ENCODE measurements at regions not wholly inside any gene's neighbourhood (a gene's known extent, or its start where the extent isn't known, plus 50 kb on each side); places are given as distances from the start of the nearest gene placed in this dataset.
"Not testable (repeated sequence)": the region's sequence is repeated elsewhere in the genome, so short reads cannot be mapped to it uniquely, and the experiment has no call there.

- H3K36me3 Mint-ChIP-seq (ENCODE audit: low read depth); H3K27me3 Mint-ChIP-seq; POLR2A ChIA-PET; H3K27ac Mint-ChIP-seq; H3K4me1 Mint-ChIP-seq; H3K9me3 Mint-ChIP-seq (ENCODE audit: low read depth); intact Hi-C loops (cut with DNase I, micrococcal nuclease): not testable (repeated sequence)
- peak overlapping the region; percentile 57 for H3K4me3 Mint-ChIP-seq
- ATAC-seq: peak; percentile 88
- CTCF ChIA-PET: interaction anchor here (0.6 to 0.7 kb wide), 2 partner anchors 9 to 142 kb away, joined by 3 read pairs; no protein-coding TSS in a partner anchor
- DNase-seq: peak; percentile 27
Measured at GRCh38 chr20:29445050-29445907, 1812.2 kb upstream of the DEFB115 start.

GRCh38 chr20:29447517-29448484 lies 1809.7 kb upstream of the DEFB115 start:
- intact Hi-C loops (cut with DNase I, micrococcal nuclease): loop anchor here in 1 of 2 experiments (2.0 kb wide), 1 partner anchor 91 kb away; no protein-coding TSS in a partner anchor
- ATAC-seq; H3K4me1 Mint-ChIP-seq; CTCF ChIA-PET; H3K9me3 Mint-ChIP-seq (ENCODE audit: low read depth); H3K27ac Mint-ChIP-seq; POLR2A ChIA-PET; H3K36me3 Mint-ChIP-seq (ENCODE audit: low read depth); H3K4me3 Mint-ChIP-seq; DNase-seq; H3K27me3 Mint-ChIP-seq: not testable (repeated sequence)

GRCh38 chr20:29448806-29449470 lies 1808.5 kb upstream of the DEFB115 start:
- H3K27me3 Mint-ChIP-seq: no peaks in the 10 kb centered on the region
- no peaks in the 10 kb centered on the region for H3K36me3 Mint-ChIP-seq (ENCODE audit: low read depth)
- H3K4me3 Mint-ChIP-seq: no peak overlapping the region
- no peak overlapping the region for H3K27ac Mint-ChIP-seq
- H3K9me3 Mint-ChIP-seq (ENCODE audit: low read depth): peaks cover 5% of the 10 kb centered on the region
- H3K4me1 Mint-ChIP-seq: no peaks in the 10 kb centered on the region
- ChIA-PET POLR2A (no interaction called here), CTCF (no interaction called here)
- intact Hi-C loops (cut with DNase I, micrococcal nuclease): loop anchor here in 1 of 2 experiments (2.0 kb wide), 1 partner anchor 90 kb away; no protein-coding TSS in a partner anchor
- ATAC-seq (no peak), DNase-seq (no peak)

GRCh38 chr20:29452186-29452585 lies 1805.3 kb upstream of the DEFB115 start:
- Mint-ChIP-seq H3K27me3 (no peaks in the 10 kb centered on the region), H3K4me1 (no peaks in the 10 kb centered on the region), H3K27ac (no peak overlapping the region), H3K4me3 (no peak overlapping the region), H3K36me3 (ENCODE audit: low read depth) (no peaks in the 10 kb centered on the region), H3K9me3 (ENCODE audit: low read depth) (peaks cover 7% of the 10 kb centered on the region)
- ChIA-PET POLR2A (no interaction called here), CTCF (no interaction called here)
- ATAC-seq (no peak), DNase-seq (no peak)
- intact Hi-C loops (cut with DNase I, micrococcal nuclease): no loop called here

GRCh38 chr20:29456987-29457693 lies 1800.3 kb upstream of the DEFB115 start:
- CTCF ChIA-PET; DNase-seq; intact Hi-C loops (cut with DNase I, micrococcal nuclease); H3K9me3 Mint-ChIP-seq (ENCODE audit: low read depth); H3K4me1 Mint-ChIP-seq; H3K27me3 Mint-ChIP-seq; H3K27ac Mint-ChIP-seq; POLR2A ChIA-PET; ATAC-seq; H3K36me3 Mint-ChIP-seq (ENCODE audit: low read depth); H3K4me3 Mint-ChIP-seq: not testable (repeated sequence)

- intact Hi-C loops (cut with DNase I, micrococcal nuclease): no loop called here
- Mint-ChIP-seq H3K36me3 (ENCODE audit: low read depth) (no peaks in the 10 kb centered on the region), H3K9me3 (ENCODE audit: low read depth) (peaks cover 15% of the 10 kb centered on the region), H3K27me3 (no peaks in the 10 kb centered on the region), H3K4me1 (no peaks in the 10 kb centered on the region), H3K27ac (no peak overlapping the region), H3K4me3 (no peak overlapping the region)
- ChIA-PET CTCF (no interaction called here), POLR2A (no interaction called here)
- no peak for DNase-seq
- no peak for ATAC-seq
Measured at GRCh38 chr20:29472606-29473005, 1784.9 kb upstream of the DEFB115 start.

- POLR2A ChIA-PET; DNase-seq; ATAC-seq; H3K9me3 Mint-ChIP-seq (ENCODE audit: low read depth); CTCF ChIA-PET; H3K4me3 Mint-ChIP-seq; intact Hi-C loops (cut with DNase I, micrococcal nuclease); H3K27ac Mint-ChIP-seq; H3K27me3 Mint-ChIP-seq; H3K36me3 Mint-ChIP-seq (ENCODE audit: low read depth); H3K4me1 Mint-ChIP-seq: not testable (repeated sequence)
Measured at GRCh38 chr20:29492840-29493239, 1764.6 kb upstream of the DEFB115 start.

- ATAC-seq; H3K27ac Mint-ChIP-seq; H3K27me3 Mint-ChIP-seq; POLR2A ChIA-PET; H3K4me1 Mint-ChIP-seq; H3K36me3 Mint-ChIP-seq (ENCODE audit: low read depth); DNase-seq; CTCF ChIA-PET: not testable (repeated sequence)
- intact Hi-C loops (cut with DNase I, micrococcal nuclease): loop anchor here in 1 of 2 experiments (5.0 kb wide), 1 partner anchor 414 kb away; no protein-coding TSS in a partner anchor
- Mint-ChIP-seq H3K4me3 (peak overlapping the region; percentile 66), H3K9me3 (ENCODE audit: low read depth) (peaks cover 15% of the 10 kb centered on the region)
Measured at GRCh38 chr20:29496767-29497166, 1760.7 kb upstream of the DEFB115 start.

- DNase-seq: peak; percentile 26
- Mint-ChIP-seq H3K4me3 (peak overlapping the region; percentile 66), H3K27ac (no peak overlapping the region), H3K36me3 (ENCODE audit: low read depth) (peaks cover 2% of the 10 kb centered on the region), H3K9me3 (ENCODE audit: low read depth) (peaks cover 17% of the 10 kb centered on the region), H3K4me1 (no peaks in the 10 kb centered on the region), H3K27me3 (no peaks in the 10 kb centered on the region)
- intact Hi-C loops (cut with DNase I, micrococcal nuclease): loop anchor here in 1 of 2 experiments (5.0 kb wide), 1 partner anchor 415 kb away; no protein-coding TSS in a partner anchor
- CTCF ChIA-PET: no interaction called here
- ATAC-seq: no peak
- POLR2A ChIA-PET: no interaction called here
Measured at GRCh38 chr20:29497261-29497671, 1760.2 kb upstream of the DEFB115 start.

- H3K4me3 Mint-ChIP-seq; ATAC-seq; H3K4me1 Mint-ChIP-seq; CTCF ChIA-PET; H3K36me3 Mint-ChIP-seq (ENCODE audit: low read depth); H3K27me3 Mint-ChIP-seq; H3K27ac Mint-ChIP-seq; POLR2A ChIA-PET: not testable (repeated sequence)
- peaks cover 18% of the 10 kb centered on the region for H3K9me3 Mint-ChIP-seq (ENCODE audit: low read depth)
- DNase-seq: peak; percentile 4
- intact Hi-C loops (cut with DNase I, micrococcal nuclease): loop anchor here in 1 of 2 experiments (5.0 kb wide), 1 partner anchor 415 kb away; no protein-coding TSS in a partner anchor
Measured at GRCh38 chr20:29497684-29498083, 1759.8 kb upstream of the DEFB115 start.

- POLR2A ChIA-PET; CTCF ChIA-PET; H3K27me3 Mint-ChIP-seq; H3K4me3 Mint-ChIP-seq; ATAC-seq; intact Hi-C loops (cut with DNase I, micrococcal nuclease); H3K36me3 Mint-ChIP-seq (ENCODE audit: low read depth); H3K4me1 Mint-ChIP-seq; H3K27ac Mint-ChIP-seq; DNase-seq: not testable (repeated sequence)
- peaks cover 12% of the 10 kb centered on the region for H3K9me3 Mint-ChIP-seq (ENCODE audit: low read depth)
Measured at GRCh38 chr20:29500738-29501137, 1756.7 kb upstream of the DEFB115 start.

Measured in activated CD4-positive, alpha-beta T cell treated with anti-CD3 and anti-CD28 coated beads for 36 hours (primary cell).